ENCODE measurements at regions not wholly inside any gene's neighbourhood (a gene's known extent, or its start where the extent isn't known, plus 50 kb on each side); places are given as distances from the start of the nearest gene placed in this dataset.
"Not testable (repeated sequence)": the region's sequence is repeated elsewhere in the genome, so short reads cannot be mapped to it uniquely, and the experiment has no call there.

DNA sequence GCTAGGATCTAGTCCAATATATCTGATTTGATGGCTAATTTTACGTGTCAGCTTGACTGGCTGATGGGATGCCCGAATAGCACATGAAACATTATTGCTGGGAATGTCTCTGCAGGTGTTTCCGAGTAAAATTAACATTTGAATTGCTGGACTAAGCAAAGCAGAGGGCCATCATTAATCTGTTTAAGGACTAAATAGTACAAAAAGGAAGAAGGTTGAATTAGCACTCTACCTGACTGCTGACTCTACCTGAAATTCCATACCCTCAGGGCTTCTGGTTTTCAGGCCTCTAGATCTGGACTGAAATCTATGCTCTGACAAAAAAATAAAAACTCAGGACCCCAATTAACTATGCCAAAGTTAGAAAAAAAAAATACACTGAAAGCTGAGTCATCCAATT, 1021.9 kb downstream of the FAM133A start:
- 28% methylated on average over 3 of the region's 3 CpGs for WGBS
- no peaks in the 10 kb centered on the region for H3K4me1 ChIP-seq (ENCODE audit: control insufficient read depth in 4 of 4, insufficient read depth in 4 of 4, low read length in 3 of 4)
- H3K27ac ChIP-seq (ENCODE audit: low read depth in 1 of 2, low read length in 2 of 2): no peak overlapping the region
- H3K27me3 ChIP-seq (ENCODE audit: control insufficient read depth in 4 of 4, insufficient read depth in 4 of 4, low read length in 3 of 4): no peaks in the 10 kb centered on the region
- no peaks in the 10 kb centered on the region for H3K36me3 ChIP-seq (ENCODE audit: control insufficient read depth in 4 of 4, insufficient read depth in 3 of 4, low read depth in 1 of 4, low read length in 3 of 4)
- no peak for DNase-seq (ENCODE audit: low spot score)
- H3K9ac ChIP-seq (ENCODE audit: low read depth in 1 of 2, low read length in 2 of 2): no peak overlapping the region
- no peak overlapping the region for H3K4me3 ChIP-seq (ENCODE audit: low read depth in 1 of 3, low read length in 3 of 3)
- no peak for TF ChIP-seq RXRA (IDR thresholded peaks at IDR 0.05)
- no peak for TF ChIP-seq JUND (IDR thresholded peaks at IDR 0.05)
- TF ChIP-seq HNF4G (IDR thresholded peaks at IDR 0.05): no peak
- TF ChIP-seq YY1 (IDR thresholded peaks at IDR 0.05): no peak
- no peak for TF ChIP-seq FOXA2 (IDR thresholded peaks at IDR 0.05)
- TF ChIP-seq CTCF (IDR thresholded peaks at IDR 0.05; ENCODE audit: low read depth, low read length, missing input control): no peak
- TF ChIP-seq NR2F2 (IDR thresholded peaks at IDR 0.05): no peak
- TF ChIP-seq, protein P1, sequence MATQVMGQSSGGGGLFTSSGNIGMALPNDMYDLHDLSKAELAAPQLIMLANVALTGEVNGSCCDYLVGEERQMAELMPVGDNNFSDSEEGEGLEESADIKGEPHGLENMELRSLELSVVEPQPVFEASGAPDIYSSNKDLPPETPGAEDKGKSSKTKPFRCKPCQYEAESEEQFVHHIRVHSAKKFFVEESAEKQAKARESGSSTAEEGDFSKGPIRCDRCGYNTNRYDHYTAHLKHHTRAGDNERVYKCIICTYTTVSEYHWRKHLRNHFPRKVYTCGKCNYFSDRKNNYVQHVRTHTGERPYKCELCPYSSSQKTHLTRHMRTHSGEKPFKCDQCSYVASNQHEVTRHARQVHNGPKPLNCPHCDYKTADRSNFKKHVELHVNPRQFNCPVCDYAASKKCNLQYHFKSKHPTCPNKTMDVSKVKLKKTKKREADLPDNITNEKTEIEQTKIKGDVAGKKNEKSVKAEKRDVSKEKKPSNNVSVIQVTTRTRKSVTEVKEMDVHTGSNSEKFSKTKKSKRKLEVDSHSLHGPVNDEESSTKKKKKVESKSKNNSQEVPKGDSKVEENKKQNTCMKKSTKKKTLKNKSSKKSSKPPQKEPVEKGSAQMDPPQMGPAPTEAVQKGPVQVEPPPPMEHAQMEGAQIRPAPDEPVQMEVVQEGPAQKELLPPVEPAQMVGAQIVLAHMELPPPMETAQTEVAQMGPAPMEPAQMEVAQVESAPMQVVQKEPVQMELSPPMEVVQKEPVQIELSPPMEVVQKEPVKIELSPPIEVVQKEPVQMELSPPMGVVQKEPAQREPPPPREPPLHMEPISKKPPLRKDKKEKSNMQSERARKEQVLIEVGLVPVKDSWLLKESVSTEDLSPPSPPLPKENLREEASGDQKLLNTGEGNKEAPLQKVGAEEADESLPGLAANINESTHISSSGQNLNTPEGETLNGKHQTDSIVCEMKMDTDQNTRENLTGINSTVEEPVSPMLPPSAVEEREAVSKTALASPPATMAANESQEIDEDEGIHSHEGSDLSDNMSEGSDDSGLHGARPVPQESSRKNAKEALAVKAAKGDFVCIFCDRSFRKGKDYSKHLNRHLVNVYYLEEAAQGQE (IDR thresholded peaks at IDR 0.05): no peak
- TF ChIP-seq SP1 (IDR thresholded peaks at IDR 0.05): no peak
- TF ChIP-seq GABPA (IDR thresholded peaks at IDR 0.05 in 1 of 2, conservative IDR thresholded peaks at IDR 0.05 in 1 of 2): no peak
- TF ChIP-seq MAX (IDR thresholded peaks at IDR 0.05): no peak
- TF ChIP-seq, protein P2, sequence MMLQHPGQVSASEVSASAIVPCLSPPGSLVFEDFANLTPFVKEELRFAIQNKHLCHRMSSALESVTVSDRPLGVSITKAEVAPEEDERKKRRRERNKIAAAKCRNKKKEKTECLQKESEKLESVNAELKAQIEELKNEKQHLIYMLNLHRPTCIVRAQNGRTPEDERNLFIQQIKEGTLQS (IDR thresholded peaks at IDR 0.05): no peak
- TF ChIP-seq TAF1 (conservative IDR thresholded peaks at IDR 0.05): no peak
- TF ChIP-seq EGR1 (IDR thresholded peaks at IDR 0.05; ENCODE audit: low read depth in 2 of 2): no peak
- no peaks in the 10 kb centered on the region for H3K9me3 ChIP-seq (ENCODE audit: control insufficient read depth in 4 of 4, low read length in 3 of 4)

GRCh38 chrX:94704348-94705256, 1030.6 kb downstream of the FAM133A start:
- H3K27ac ChIP-seq (ENCODE audit: low read depth in 1 of 2, low read length in 2 of 2); H3K36me3 ChIP-seq (ENCODE audit: control insufficient read depth in 4 of 4, insufficient read depth in 3 of 4, low read depth in 1 of 4, low read length in 3 of 4); H3K27me3 ChIP-seq (ENCODE audit: control insufficient read depth in 4 of 4, insufficient read depth in 4 of 4, low read length in 3 of 4); H3K9ac ChIP-seq (ENCODE audit: low read depth in 1 of 2, low read length in 2 of 2); H3K4me3 ChIP-seq (ENCODE audit: low read depth in 1 of 3, low read length in 3 of 3); DNase-seq (ENCODE audit: low spot score); H3K4me1 ChIP-seq (ENCODE audit: control insufficient read depth in 4 of 4, insufficient read depth in 4 of 4, low read length in 3 of 4); H3K9me3 ChIP-seq (ENCODE audit: control insufficient read depth in 4 of 4, low read length in 3 of 4): not testable (repeated sequence)
- 87% methylated on average over 13 of the region's 15 CpGs for WGBS
